Thoracic aorta (tissue), 2 donors: ENCODE measurements at regions not wholly inside any gene's neighbourhood (a gene's known extent, or its start where the extent isn't known, plus 50 kb on each side); places are given as distances from the start of the nearest gene placed in this dataset.

Experiments used
- ATAC-seq: fragments of 150-250 bp; one replicate; pipeline ENCODE4 v1.8.0; 2017; ENCODE audit warnings: low read depth; ENCODE audit not compliant: insufficient number of reproducible peaks, low FRiP score
- DNase-seq: peaks from one replicate; pipeline ENCODE4 v3.0.0-alpha.2; 2020; ENCODE audit warnings: low spot score
- H3K27ac ChIP-seq, 2 donors: fragments of 200-600 bp; sonication (generic); 1 replicate in 1 of 2; 2 replicates in 1 of 2; pipeline ENCODE4 v1.5.1; 2016; ENCODE audit warnings: mild to moderate bottlenecking in 2 of 2, moderate library complexity in 2 of 2
- H3K27me3 ChIP-seq: fragments of 200-600 bp; sonication (generic); replicated peaks from 2 replicates; pipeline ENCODE4 v1.6.0; 2016; ENCODE audit warnings: mild to moderate bottlenecking; ENCODE audit not compliant: insufficient read depth
- H3K36me3 ChIP-seq: fragments of 200-600 bp; sonication (generic); one replicate; pipeline ENCODE4 v1.5.1; 2016
- H3K4me1 ChIP-seq, 2 donors: fragments of 200-600 bp; sonication (generic); 1 replicate in 1 of 2; 2 replicates in 1 of 2; pipeline versions ENCODE4 v1.5.1 to v1.6.0; 2016; ENCODE audit warnings: low read depth in 2 of 2, mild to moderate bottlenecking in 1 of 2; ENCODE audit not compliant: control insufficient read depth in 1 of 2
- H3K4me3 ChIP-seq: fragments of 200-600 bp; sonication (generic); 2 replicates; pipeline ENCODE4 v1.5.1; 2016; ENCODE audit warnings: mild to moderate bottlenecking
- H3K9me3 ChIP-seq: fragments of 200-600 bp; sonication (generic); 2 replicates; pipeline ENCODE4 v1.5.1; 2016
- CTCF ChIP-seq: fragments of 200-600 bp; sonication (generic); IDR thresholded peaks from one replicate; pipeline ENCODE4 v1.5.1; 2019; ENCODE audit warnings: antibody characterized with exemption

GRCh38 chr7:46764100-46764936 lies 817.6 kb downstream of the TNS3 start:
- no peaks in the 10 kb centered on the region for H3K9me3 ChIP-seq
- DNase-seq, result peak; percentile 89
- peaks cover 23 to 24% of the 10 kb centered on the region in 2 donors for H3K4me1 ChIP-seq
- H3K27ac ChIP-seq, result peak overlapping the region; percentile 86 to 92
- no peaks in the 10 kb centered on the region for H3K27me3 ChIP-seq
- H3K36me3 ChIP-seq, result no peaks in the 10 kb centered on the region
- ATAC-seq, result peak; percentile 97
- TF ChIP-seq CTCF, result no peak
- H3K4me3 ChIP-seq, result no peak overlapping the region

- Histone ChIP-seq H3K27me3 (no peaks in the 10 kb centered on the region), H3K4me1 (peaks cover 23 to 24% of the 10 kb centered on the region in 2 donors), H3K4me3 (no peak overlapping the region), H3K36me3 (no peaks in the 10 kb centered on the region), H3K9me3 (no peaks in the 10 kb centered on the region), H3K27ac (peak overlapping the region; percentile 86 to 92)
- DNase-seq (no peak), ATAC-seq (no peak)
- TF ChIP-seq CTCF, result no peak
These were observed 818.6 kb downstream of the TNS3 start for GRCh38 chr7:46763344-46763743.

- no peak for TF ChIP-seq CTCF
- DNase-seq (no peak), ATAC-seq (no peak)
- no peak overlapping the region for H3K27ac ChIP-seq
- no peaks in the 10 kb centered on the region for H3K36me3 ChIP-seq
- no peaks in the 10 kb centered on the region for H3K9me3 ChIP-seq
- peaks cover 25 to 31% of the 10 kb centered on the region in 2 donors for H3K4me1 ChIP-seq
- no peaks in the 10 kb centered on the region for H3K27me3 ChIP-seq
- no peak overlapping the region for H3K4me3 ChIP-seq
These were observed 822.0 kb downstream of the TNS3 start for GRCh38 chr7:46759711-46760480.

- DNase-seq (no peak), ATAC-seq (no peak)
- peaks cover 24 to 39% of the 10 kb centered on the region in 2 donors for H3K4me1 ChIP-seq
- H3K9me3 ChIP-seq, result no peaks in the 10 kb centered on the region
- no peaks in the 10 kb centered on the region for H3K27me3 ChIP-seq
- H3K27ac ChIP-seq, result no peak overlapping the region
- no peak overlapping the region for H3K4me3 ChIP-seq
- TF ChIP-seq CTCF, result no peak
- H3K36me3 ChIP-seq, result no peaks in the 10 kb centered on the region
These were observed 824.9 kb downstream of the TNS3 start for GRCh38 chr7:46756996-46757395.

GRCh38 chr7:46756256-46756655 lies 825.7 kb downstream of the TNS3 start:
- Histone ChIP-seq H3K4me1 (peaks cover 26 to 46% of the 10 kb centered on the region in 2 donors), H3K4me3 (no peak overlapping the region), H3K9me3 (no peaks in the 10 kb centered on the region), H3K27ac (peak overlapping the region; percentile 81 to 95), H3K36me3 (no peaks in the 10 kb centered on the region), H3K27me3 (no peaks in the 10 kb centered on the region)
- no peak for DNase-seq
- no peak for TF ChIP-seq CTCF
- ATAC-seq, result no peak
